K562 (cell line): ENCODE measurements at regions not wholly inside any gene's neighbourhood (a gene's known extent, or its start where the extent isn't known, plus 50 kb on each side); places are given as distances from the start of the nearest gene placed in this dataset.

Experiments
- ATAC-seq: fragments of 200-7000 bp; cut with Tn5 transposase; 3 replicates; pipeline ENCODE4 v1.9.1; 2020; ENCODE audit warnings: moderate library complexity
- BruUV-seq: library from RNA; stranded (reverse); fragments of 400-500 nt; replicated peaks from 2 replicates; lab custom pipeline; 2021; lab: Mats Ljungman, UMichigan
- CTCF ChIA-PET: fragments of 300-600 bp; formaldehyde crosslinking; extraction: SDS; loops from one replicate; lab custom pipeline; 2021; ENCODE audit warnings: low intra/inter-chr PET ratio; lab: Yijun Ruan, JAX
- POLR2A ChIA-PET: fragments of 300-600, 350-650 bp; sonication (Branson Sonifier 250); formaldehyde crosslinking; extraction: SDS; loops from one replicate; lab custom pipeline; 2021; ENCODE audit warnings: antibody characterized with exemption, inconsistent platforms; lab: Yijun Ruan, JAX
- DNase-seq, 4 experiments: peaks; one replicate each; pipeline versions ENCODE4 v3.0.0 to v3.0.0-alpha.2; 2011 to 2018; ENCODE audit warnings: low spot score in 3 of 4, mixed read lengths in 3 of 4; ENCODE audit errors: extremely low read depth in 1 of 4
- FAIRE-seq: peaks from 2 replicates; lab custom pipeline; 2011; peaks lifted over from hg19 to GRCh38; lab: Jason Lieb, UNC
- H2AFZ ChIP-seq: 2 replicates; pipeline ENCODE4 v1.6.0; 2011; ENCODE audit warnings: low read depth, low read length, control low read depth, inconsistent platforms
- H3K27ac ChIP-seq: fragments of 200-600 bp; 3 replicates; pipeline ENCODE4 v1.8.0; 2011; ENCODE audit warnings: low read depth, mild to moderate bottlenecking, control low read depth, inconsistent platforms, low read length, moderate library complexity, mixed read lengths; ENCODE audit errors: extremely low read depth
- H3K27me3 ChIP-seq, 2 experiments: fragments of 300-600 bp in 1 of 2; 2 replicates in 1 of 2; 3 replicates in 1 of 2; pipeline versions ENCODE4 v1.6.0 to v1.8.0; 2011; ENCODE audit warnings: inconsistent platforms in 2 of 2, low read length in 2 of 2, mild to moderate bottlenecking in 1 of 2, mixed read lengths in 1 of 2, moderate library complexity in 1 of 2; ENCODE audit not compliant: control insufficient read depth in 2 of 2, insufficient read depth in 2 of 2
- H3K36me3 ChIP-seq: fragments of 300-600 bp; 3 replicates; pipeline ENCODE4 v1.8.0; 2011; ENCODE audit warnings: mild to moderate bottlenecking, low read length, inconsistent platforms; ENCODE audit not compliant: control insufficient read depth, insufficient read depth
- H3K4me1 ChIP-seq, 2 experiments: fragments of 200-600 bp in 1 of 2; replicated peaks in 1 of 2; 2 replicates in 1 of 2; 3 replicates in 1 of 2; pipeline versions ENCODE4 v1.5.1 to v1.8.0; 2011; ENCODE audit warnings: inconsistent platforms in 2 of 2, low read length in 2 of 2, mild to moderate bottlenecking in 1 of 2, mixed read lengths in 1 of 2, moderate library complexity in 1 of 2; ENCODE audit not compliant: control insufficient read depth in 2 of 2, insufficient read depth in 2 of 2
- H3K4me2 ChIP-seq: 2 replicates; pipeline ENCODE4 v1.6.1; 2011; ENCODE audit warnings: low read length, control low read depth, inconsistent platforms, mixed read lengths; ENCODE audit not compliant: insufficient read depth
- H3K4me3 ChIP-seq: fragments of 200-600 bp; sonication (generic), shearing (Covaris generic); 2 replicates; pipeline ENCODE4 v1.5.1; 2016; ENCODE audit warnings: control low read depth, inconsistent platforms
- H3K79me2 ChIP-seq: fragments of 200-600 bp; 3 replicates; pipeline ENCODE4 v1.8.0; 2011; ENCODE audit warnings: low read length, inconsistent platforms; ENCODE audit not compliant: control insufficient read depth, insufficient read depth
- H3K9ac ChIP-seq, 2 experiments: 2 replicates each; pipeline versions ENCODE4 v1.6.0 to v1.6.1; 2011; ENCODE audit warnings: low read depth in 2 of 2, low read length in 2 of 2, control low read depth in 1 of 2, inconsistent platforms in 1 of 2, mild to moderate bottlenecking in 1 of 2, mixed read lengths in 1 of 2; ENCODE audit not compliant: insufficient read depth in 1 of 2
- H3K9me1 ChIP-seq: one replicate; pipeline ENCODE4 v1.6.0; 2011; ENCODE audit warnings: inconsistent platforms, mild to moderate bottlenecking, low read length, moderate library complexity; ENCODE audit not compliant: control insufficient read depth, insufficient read depth
- H3K9me3 ChIP-seq: replicated peaks from 2 replicates; pipeline ENCODE4 v1.5.1; 2011; ENCODE audit warnings: low read depth, low read length, inconsistent platforms; ENCODE audit not compliant: control insufficient read depth, insufficient read depth
- H4K20me1 ChIP-seq: replicated peaks from 2 replicates; pipeline ENCODE4 v1.6.1; 2011; ENCODE audit warnings: low read length, inconsistent platforms, mixed read lengths; ENCODE audit not compliant: control insufficient read depth, insufficient read depth
- FOXK2 ChIP-seq, 2 experiments: fragments of 450-650 bp; IDR thresholded peaks in 1 of 2; conservative IDR thresholded peaks in 1 of 2; 2 replicates each; pipeline ENCODE4 v1.6.1; 2016; ENCODE audit warnings: low read depth in 2 of 2, mild to moderate bottlenecking in 1 of 2
- HMG20A ChIP-seq: fragments of 450-650 bp; formaldehyde crosslinking; conservative IDR thresholded peaks from 2 replicates; pipeline ENCODE4 v1.4.0; 2020; ENCODE audit warnings: mild to moderate bottlenecking, mixed read lengths
- HNRNPK ChIP-seq: fragments of 200-400 bp; formaldehyde crosslinking; IDR thresholded peaks from one replicate; pipeline ENCODE4 v1.6.1; 2018; ENCODE audit warnings: mild to moderate bottlenecking, low read depth, low read length; ENCODE audit not compliant: poor library complexity, severe bottlenecking
- IFI16 ChIP-seq: fragments of 250-450 bp; sonication (Bioruptor Pico); IDR thresholded peaks from 2 replicates; pipeline ENCODE4 v2.1.2; 2022; ENCODE audit warnings: mild to moderate bottlenecking, inconsistent platforms
- MLLT1 ChIP-seq, 2 experiments: fragments of 450-650 bp; IDR thresholded peaks; 2 replicates each; pipeline ENCODE4 v1.6.1; 2016
- PHF20 ChIP-seq: fragments of 450-650 bp; IDR thresholded peaks from 2 replicates; pipeline ENCODE4 v1.6.1; 2018; ENCODE audit not compliant: partially characterized antibody
- PREB ChIP-seq: sonication (generic); formaldehyde crosslinking; IDR thresholded peaks from 2 replicates; pipeline ENCODE4 v1.8.1; 2023; ENCODE audit warnings: mild to moderate bottlenecking, missing genetic modification reagents
- ZBTB33 ChIP-seq: sonication (generic); formaldehyde crosslinking; IDR thresholded peaks from 2 replicates; pipeline ENCODE4 v1.8.1; 2023; ENCODE audit warnings: mild to moderate bottlenecking, missing genetic modification reagents
- WGBS: fragments of 100-300 bp; shearing (Covaris generic); methylation state at CpG from one replicate; pipeline ENCODE4 v1.1.6; 2016; ENCODE audit warnings: low coverage, mixed read lengths; ENCODE audit not compliant: insufficient coverage; ENCODE audit errors: missing lambda C conversion rate; 5-methylcytosine and 5-hydroxymethylcytosine counted together
- in situ Hi-C: fragments of 300-500 bp; cut with MboI; formaldehyde crosslinking; loops from 4 replicates; pipeline ENCODE4 v1.15.0; 2018; ENCODE audit warnings: inconsistent platforms, mixed read lengths
- intact Hi-C: fragments of 100-400 bp; cut with micrococcal nuclease; formaldehyde crosslinking; loops from 2 replicates; pipeline ENCODE4 v1.14.2; 2022
- TF ChIP-seq, protein P1 (sequence below): sonication (generic); formaldehyde crosslinking; IDR thresholded peaks from 2 replicates; pipeline ENCODE4 v1.8.0; 2022; ENCODE audit warnings: mild to moderate bottlenecking, missing genetic modification reagents

GRCh38 chr4:183376381-183376780 lies 54.2 kb upstream of the CLDN24 start:
- in situ Hi-C loops: no loop called here
- no peaks in the 10 kb centered on the region for H3K9me1 ChIP-seq
- H3K4me3 ChIP-seq: no peak overlapping the region
- H4K20me1 ChIP-seq: no peaks in the 10 kb centered on the region
- no peaks in the 10 kb centered on the region for H3K27me3 ChIP-seq
- no peak overlapping the region for H2AFZ ChIP-seq
- H3K79me2 ChIP-seq: no peaks in the 10 kb centered on the region
- H3K27ac ChIP-seq: no peak overlapping the region
- no peak overlapping the region for H3K9ac ChIP-seq
- no peak for TF ChIP-seq ZBTB33
- TF ChIP-seq, protein P1, sequence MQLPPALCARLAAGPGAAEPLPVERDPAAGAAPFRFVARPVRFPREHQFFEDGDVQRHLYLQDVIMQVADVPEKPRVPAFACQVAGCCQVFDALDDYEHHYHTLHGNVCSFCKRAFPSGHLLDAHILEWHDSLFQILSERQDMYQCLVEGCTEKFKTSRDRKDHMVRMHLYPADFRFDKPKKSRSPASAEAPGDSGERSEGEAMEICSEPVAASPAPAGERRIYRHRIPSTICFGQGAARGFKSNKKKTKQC: no peak
- TF ChIP-seq HNRNPK: no peak
- no peak for TF ChIP-seq HMG20A (CRISPR knock-in tag)
- no peak for TF ChIP-seq PREB (CRISPR knock-in tag)
- no peak for TF ChIP-seq FOXK2 (conservative IDR thresholded peaks at IDR 0.05 in 1 of 2, IDR thresholded peaks at IDR 0.05 in 1 of 2; ENCODE audit: low read depth in 2 of 2)
- TF ChIP-seq IFI16 (CRISPR knock-in tag): no peak
- no peak for TF ChIP-seq PHF20
- TF ChIP-seq MLLT1 (IDR thresholded peaks at IDR 0.05): no peak
- ChIA-PET POLR2A (no interaction called here), CTCF (no interaction called here)
- BruUV-seq: no TSS peak
- no peaks in the 10 kb centered on the region for H3K4me1 ChIP-seq
- no peaks in the 10 kb centered on the region; the same call in none of the 2 replicates for H3K9me3 ChIP-seq
- intact Hi-C loops: no loop called here
- no peaks in the 10 kb centered on the region for H3K36me3 ChIP-seq
- no peak for ATAC-seq
- no peak for FAIRE-seq
- DNase-seq: no peak
- no peak overlapping the region for H3K4me2 ChIP-seq
- 56% methylated on average over 9 of the region's 21 CpGs for WGBS
